ENCODE measurements at regions not wholly inside any gene's neighbourhood (a gene's known extent, or its start where the extent isn't known, plus 50 kb on each side); places are given as distances from the start of the nearest gene placed in this dataset.

GRCh38 chr9:23088932-23089364 lies 642.3 kb downstream of the DMRTA1 start:
- Mint-ChIP-seq H3K27me3 (ENCODE audit: unreplicated experiment) (peaks cover 1% of the 10 kb centered on the region), H3K9me3 (ENCODE audit: unreplicated experiment) (no peaks in the 10 kb centered on the region), H3K4me1 (ENCODE audit: unreplicated experiment) (no peaks in the 10 kb centered on the region), H3K4me3 (ENCODE audit: unreplicated experiment) (no peak overlapping the region), H3K27ac (ENCODE audit: unreplicated experiment) (no peak overlapping the region), H3K36me3 (ENCODE audit: low read depth, unreplicated experiment) (no peaks in the 10 kb centered on the region)
- DNase-seq (ENCODE audit: low spot score): peak; percentile 12
- TF ChIP-seq, protein P1, sequence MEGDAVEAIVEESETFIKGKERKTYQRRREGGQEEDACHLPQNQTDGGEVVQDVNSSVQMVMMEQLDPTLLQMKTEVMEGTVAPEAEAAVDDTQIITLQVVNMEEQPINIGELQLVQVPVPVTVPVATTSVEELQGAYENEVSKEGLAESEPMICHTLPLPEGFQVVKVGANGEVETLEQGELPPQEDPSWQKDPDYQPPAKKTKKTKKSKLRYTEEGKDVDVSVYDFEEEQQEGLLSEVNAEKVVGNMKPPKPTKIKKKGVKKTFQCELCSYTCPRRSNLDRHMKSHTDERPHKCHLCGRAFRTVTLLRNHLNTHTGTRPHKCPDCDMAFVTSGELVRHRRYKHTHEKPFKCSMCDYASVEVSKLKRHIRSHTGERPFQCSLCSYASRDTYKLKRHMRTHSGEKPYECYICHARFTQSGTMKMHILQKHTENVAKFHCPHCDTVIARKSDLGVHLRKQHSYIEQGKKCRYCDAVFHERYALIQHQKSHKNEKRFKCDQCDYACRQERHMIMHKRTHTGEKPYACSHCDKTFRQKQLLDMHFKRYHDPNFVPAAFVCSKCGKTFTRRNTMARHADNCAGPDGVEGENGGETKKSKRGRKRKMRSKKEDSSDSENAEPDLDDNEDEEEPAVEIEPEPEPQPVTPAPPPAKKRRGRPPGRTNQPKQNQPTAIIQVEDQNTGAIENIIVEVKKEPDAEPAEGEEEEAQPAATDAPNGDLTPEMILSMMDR (IDR thresholded peaks at IDR 0.05; ENCODE audit: unreplicated experiment): no peak

- H3K9me3 Mint-ChIP-seq (ENCODE audit: unreplicated experiment): no peaks in the 10 kb centered on the region
- TF ChIP-seq, protein P1 (IDR thresholded peaks at IDR 0.05; ENCODE audit: unreplicated experiment): no peak
- H3K4me1 Mint-ChIP-seq (ENCODE audit: unreplicated experiment): no peaks in the 10 kb centered on the region
- H3K27ac Mint-ChIP-seq (ENCODE audit: unreplicated experiment): no peak overlapping the region
- H3K27me3 Mint-ChIP-seq (ENCODE audit: unreplicated experiment): no peaks in the 10 kb centered on the region
- DNase-seq (ENCODE audit: low spot score): no peak
- H3K36me3 Mint-ChIP-seq (ENCODE audit: low read depth, unreplicated experiment): no peaks in the 10 kb centered on the region
- no peak overlapping the region for H3K4me3 Mint-ChIP-seq (ENCODE audit: unreplicated experiment)
These were observed 671.0 kb downstream of the DMRTA1 start for GRCh38 chr9:23117616-23118015.

GRCh38 chr9:23120630-23121029 lies 674.0 kb downstream of the DMRTA1 start:
- TF ChIP-seq, protein P1 (IDR thresholded peaks at IDR 0.05; ENCODE audit: unreplicated experiment): no peak
- H3K36me3 Mint-ChIP-seq (ENCODE audit: low read depth, unreplicated experiment): no peaks in the 10 kb centered on the region
- no peak overlapping the region for H3K27ac Mint-ChIP-seq (ENCODE audit: unreplicated experiment)
- no peaks in the 10 kb centered on the region for H3K27me3 Mint-ChIP-seq (ENCODE audit: unreplicated experiment)
- no peaks in the 10 kb centered on the region for H3K9me3 Mint-ChIP-seq (ENCODE audit: unreplicated experiment)
- no peak for DNase-seq (ENCODE audit: low spot score)
- no peak overlapping the region for H3K4me3 Mint-ChIP-seq (ENCODE audit: unreplicated experiment)
- H3K4me1 Mint-ChIP-seq (ENCODE audit: unreplicated experiment): no peaks in the 10 kb centered on the region

GRCh38 chr9:23123048-23123632 lies 676.5 kb downstream of the DMRTA1 start:
- TF ChIP-seq, protein P1 (IDR thresholded peaks at IDR 0.05; ENCODE audit: unreplicated experiment): peak; percentile 97
- DNase-seq (ENCODE audit: low spot score): peak; percentile 53
- Mint-ChIP-seq H3K9me3 (ENCODE audit: unreplicated experiment) (no peaks in the 10 kb centered on the region), H3K4me1 (ENCODE audit: unreplicated experiment) (no peaks in the 10 kb centered on the region), H3K4me3 (ENCODE audit: unreplicated experiment) (no peak overlapping the region), H3K27me3 (ENCODE audit: unreplicated experiment) (no peaks in the 10 kb centered on the region), H3K27ac (ENCODE audit: unreplicated experiment) (no peak overlapping the region), H3K36me3 (ENCODE audit: low read depth, unreplicated experiment) (no peaks in the 10 kb centered on the region)

DNA sequence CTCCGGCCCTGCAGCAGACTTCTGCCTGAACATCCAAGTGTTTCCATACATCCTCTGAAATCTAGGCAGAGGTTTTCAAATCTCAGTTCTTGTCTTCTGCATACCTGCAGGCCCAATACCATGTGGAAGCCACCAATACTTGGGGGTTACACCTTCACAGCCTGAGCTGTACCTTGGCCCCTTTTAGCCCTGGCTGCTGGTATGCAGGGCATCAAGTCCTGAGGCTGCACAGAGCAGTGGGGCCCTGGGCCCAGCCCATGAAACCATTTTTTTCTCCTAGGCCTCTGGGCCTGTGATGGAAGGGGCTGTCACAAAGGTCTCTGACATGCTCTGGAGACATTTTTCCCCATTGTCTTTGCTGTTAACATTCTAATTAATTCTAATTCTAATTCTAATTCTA lies 680.6 kb downstream of the ELAVL2 start:
- peaks cover 5% of the 10 kb centered on the region for H3K9me3 Mint-ChIP-seq (ENCODE audit: unreplicated experiment)
- H3K4me3 Mint-ChIP-seq (ENCODE audit: unreplicated experiment): no peak overlapping the region
- TF ChIP-seq, protein P1 (IDR thresholded peaks at IDR 0.05; ENCODE audit: unreplicated experiment): no peak
- no peak for DNase-seq (ENCODE audit: low spot score)
- no peak overlapping the region for H3K27ac Mint-ChIP-seq (ENCODE audit: unreplicated experiment)
- no peaks in the 10 kb centered on the region for H3K36me3 Mint-ChIP-seq (ENCODE audit: low read depth, unreplicated experiment)
- H3K4me1 Mint-ChIP-seq (ENCODE audit: unreplicated experiment): no peaks in the 10 kb centered on the region
- no peaks in the 10 kb centered on the region for H3K27me3 Mint-ChIP-seq (ENCODE audit: unreplicated experiment)

Measured in endothelial cell (in vitro differentiated cells).